D341Med (cell line): ENCODE measurements at regions not wholly inside any gene's neighbourhood (a gene's known extent, or its start where the extent isn't known, plus 50 kb on each side); places are given as distances from the start of the nearest gene placed in this dataset.
"Not testable (repeated sequence)": the region's sequence is repeated elsewhere in the genome, so short reads cannot be mapped to it uniquely, and the experiment has no call there.

Experiments used
- DNase-seq: peaks from one replicate; pipeline ENCODE4 v3.0.0; 2012; ENCODE audit warnings: low spot score

- no peak for DNase-seq
Observed at GRCh38 chr10:117790179-117790578, 247.6 kb downstream of the EMX2 start.

- no peak for DNase-seq
Observed at GRCh38 chr10:117790621-117791020, 248.1 kb downstream of the EMX2 start.

- no peak for DNase-seq
Observed at GRCh38 chr10:117792214-117792613, 249.7 kb downstream of the EMX2 start.

GRCh38 chr10:117796130-117796745 is 250.5 kb downstream of the RAB11FIP2 start:
- no peak for DNase-seq

- no peak for DNase-seq
Observed at GRCh38 chr10:117797296-117797695, 249.4 kb downstream of the RAB11FIP2 start.

GRCh38 chr10:117801691-117802090 is 245.1 kb downstream of the RAB11FIP2 start:
- DNase-seq, result no peak

- peak; percentile 68 for DNase-seq
Observed at GRCh38 chr10:117804470-117805011, 242.2 kb downstream of the RAB11FIP2 start.

GRCh38 chr10:117805139-117805538 is 241.6 kb downstream of the RAB11FIP2 start:
- DNase-seq, result no peak

- DNase-seq, result no peak
Observed at GRCh38 chr10:117807441-117807840, 239.3 kb downstream of the RAB11FIP2 start.

GRCh38 chr10:117815816-117816215 is 230.9 kb downstream of the RAB11FIP2 start:
- not testable (repeated sequence) for DNase-seq

- no peak for DNase-seq
Observed at GRCh38 chr10:117817116-117817515, 229.6 kb downstream of the RAB11FIP2 start.

- DNase-seq, result no peak
Observed at GRCh38 chr10:117818721-117819120, 228.0 kb downstream of the RAB11FIP2 start.

GRCh38 chr10:117819304-117819703 is 227.4 kb downstream of the RAB11FIP2 start:
- no peak for DNase-seq

- DNase-seq, result no peak
Observed at GRCh38 chr10:117823980-117824379, 222.8 kb downstream of the RAB11FIP2 start.

GRCh38 chr10:117830205-117830604 is 216.5 kb downstream of the RAB11FIP2 start:
- no peak for DNase-seq

- peak; percentile 21 for DNase-seq
Observed at GRCh38 chr10:117830787-117831212, 215.9 kb downstream of the RAB11FIP2 start.

- not testable (repeated sequence) for DNase-seq
Observed at GRCh38 chr10:117838500-117839498, 207.9 kb downstream of the RAB11FIP2 start.

- DNase-seq, result not testable (repeated sequence)
Observed at GRCh38 chr10:117856426-117856825, 190.3 kb downstream of the RAB11FIP2 start.

- no peak for DNase-seq
Observed at GRCh38 chr10:117860135-117860534, 186.6 kb downstream of the RAB11FIP2 start.

GRCh38 chr10:117860823-117861222 is 185.9 kb downstream of the RAB11FIP2 start:
- no peak for DNase-seq

- DNase-seq, result no peak
Observed at GRCh38 chr10:117861329-117861728, 185.4 kb downstream of the RAB11FIP2 start.

GRCh38 chr10:117863771-117864170 is 183.0 kb downstream of the RAB11FIP2 start:
- no peak for DNase-seq

GRCh38 chr10:117865945-117866344 is 180.8 kb downstream of the RAB11FIP2 start:
- DNase-seq, result peak; percentile 51
